A549 (cell line): ENCODE measurements at regions not wholly inside any gene's neighbourhood (a gene's known extent, or its start where the extent isn't known, plus 50 kb on each side); places are given as distances from the start of the nearest gene placed in this dataset.

Experiments
- ATAC-seq, 2 experiments: fragments of 200-7000 bp in 1 of 2; fragments of >200 bp in 1 of 2; cut with Nextera tagmentation in 1 of 2; cut with Tn5 transposase in 1 of 2; 3 replicates each; pipeline versions ENCODE4 v1.8.0 to v1.9.1; 2018 to 2020; ENCODE audit warnings: mild to moderate bottlenecking in 1 of 2, moderate library complexity in 1 of 2
- CTCF ChIA-PET: fragments of 300-600 bp; sonication (Branson Sonifier 250); formaldehyde crosslinking; extraction: SDS; loops from one replicate; lab custom pipeline; 2021; ENCODE audit warnings: antibody characterized with exemption, inconsistent platforms; lab: Yijun Ruan, JAX
- POLR2A ChIA-PET: fragments of 350-600 bp; formaldehyde crosslinking; extraction: SDS; loops from one replicate; lab custom pipeline; 2021; ENCODE audit warnings: antibody characterized with exemption, inconsistent platforms; lab: Yijun Ruan, JAX
- DNase-seq, 2 experiments: peaks; one replicate each; pipeline versions ENCODE4 v3.0.0 to v3.0.0-alpha.2; 2011 to 2016; ENCODE audit warnings: low read depth in 1 of 2, low spot score in 1 of 2
- FAIRE-seq: peaks from 2 replicates; lab custom pipeline; 2011; peaks lifted over from hg19 to GRCh38; lab: Jason Lieb, UNC
- H3K27ac ChIP-seq, 2 experiments: fragments of >200 bp; sonication (Bioruptor Twin); formaldehyde crosslinking; 3 replicates each; pipeline ENCODE4 v1.5.1; 2016 to 2017
- H3K4me1 ChIP-seq: fragments of >200 bp; sonication (Bioruptor Twin); formaldehyde crosslinking; 3 replicates; pipeline ENCODE4 v1.6.1; 2016
- H3K4me2 ChIP-seq: fragments of >200 bp; sonication (Bioruptor Twin); formaldehyde crosslinking; 3 replicates; pipeline ENCODE4 v1.6.1; 2016
- H3K4me3 ChIP-seq: fragments of >200 bp; sonication (Bioruptor Twin); formaldehyde crosslinking; 3 replicates; pipeline ENCODE4 v1.5.1; 2016
- H3K9me3 ChIP-seq: fragments of >200 bp; sonication (Bioruptor Twin); formaldehyde crosslinking; 3 replicates; pipeline ENCODE4 v1.6.1; 2016
- BHLHE40 ChIP-seq: IDR thresholded peaks from 2 replicates; pipeline ENCODE4 v1.6.1; 2012; ENCODE audit warnings: low read depth, low read length, inconsistent platforms
- CBX8 ChIP-seq: fragments of 200-600 bp; sonication (generic); IDR thresholded peaks from 2 replicates; pipeline ENCODE4 v1.6.1; 2016
- CEBPB ChIP-seq, 2 experiments: fragments of >200 bp in 1 of 2; sonication (Bioruptor Twin) in 1 of 2; formaldehyde crosslinking in 1 of 2; IDR thresholded peaks; 2 replicates each; pipeline ENCODE4 v1.6.1; 2012 to 2016
- E2F6 ChIP-seq: IDR thresholded peaks from 2 replicates; pipeline ENCODE4 v1.6.1; 2012; ENCODE audit warnings: low read depth, borderline replicate concordance
- EP300 ChIP-seq, 2 experiments: fragments of >200 bp; sonication (Bioruptor Twin); formaldehyde crosslinking; IDR thresholded peaks; 2 replicates in 1 of 2; 3 replicates in 1 of 2; pipeline ENCODE4 v1.6.1; 2016 to 2017
- FOSB ChIP-seq: fragments of 250-450 bp; sonication (Bioruptor Pico); IDR thresholded peaks from 2 replicates; pipeline ENCODE4 v1.5.0; 2020; ENCODE audit warnings: mild to moderate bottlenecking, moderate library complexity
- FOXS1 ChIP-seq: fragments of 250-450 bp; sonication (Bioruptor Pico); IDR thresholded peaks from 2 replicates; pipeline ENCODE4 v1.5.0; 2020; ENCODE audit warnings: mild to moderate bottlenecking, moderate library complexity
- GATA3 ChIP-seq: IDR thresholded peaks from 2 replicates; pipeline ENCODE4 v1.6.1; 2012; ENCODE audit warnings: borderline replicate concordance
- HOXA7 ChIP-seq: fragments of 250-450 bp; sonication (Bioruptor Pico); IDR thresholded peaks from 2 replicates; pipeline ENCODE4 v1.5.0; 2020; ENCODE audit warnings: mild to moderate bottlenecking, moderate library complexity
- HOXB13 ChIP-seq: fragments of 250-450 bp; sonication (Bioruptor Pico); IDR thresholded peaks from 2 replicates; pipeline ENCODE4 v1.5.0; 2020; ENCODE audit warnings: low read depth, mild to moderate bottlenecking, moderate library complexity
- HOXB5 ChIP-seq: fragments of 250-450 bp; sonication (Bioruptor Pico); IDR thresholded peaks from 2 replicates; pipeline ENCODE4 v1.5.0; 2020; ENCODE audit warnings: mild to moderate bottlenecking, moderate library complexity
- JUN ChIP-seq, 2 experiments: fragments of >200 bp; sonication (Bioruptor Twin); formaldehyde crosslinking; IDR thresholded peaks; 2 replicates in 1 of 2; 3 replicates in 1 of 2; pipeline ENCODE4 v1.6.1; 2016 to 2017
- KDM1A ChIP-seq: fragments of 200-600 bp; sonication (generic); IDR thresholded peaks from 2 replicates; pipeline ENCODE4 v1.6.1; 2016; ENCODE audit warnings: low read depth, mild to moderate bottlenecking
- MAFK ChIP-seq: fragments of 450-650 bp; IDR thresholded peaks from 2 replicates; pipeline ENCODE4 v1.6.1; 2014; ENCODE audit not compliant: partially characterized antibody
- MYC ChIP-seq: IDR thresholded peaks from 2 replicates; pipeline ENCODE4 v1.6.1; 2012; ENCODE audit warnings: mild to moderate bottlenecking, inconsistent platforms, low read length, improper control_type of control experiment, borderline replicate concordance
- NFE2L2 ChIP-seq: fragments of 150-350 bp; conservative IDR thresholded peaks from 2 replicates; pipeline ENCODE4 v1.6.1; 2014; ENCODE audit warnings: low read length
- NR3C1 ChIP-seq: fragments of >200 bp; sonication (Bioruptor Twin); formaldehyde crosslinking; IDR thresholded peaks from 3 replicates; pipeline ENCODE4 v1.6.1; 2017
- PHF8 ChIP-seq: fragments of 200-600 bp; sonication (generic); IDR thresholded peaks from 2 replicates; pipeline ENCODE4 v1.6.1; 2016; ENCODE audit warnings: low read depth, mild to moderate bottlenecking, antibody characterized with exemption, moderate library complexity, borderline replicate concordance
- RAD21 ChIP-seq, 2 experiments: fragments of >200 bp in 1 of 2; sonication (Bioruptor Twin) in 1 of 2; formaldehyde crosslinking in 1 of 2; IDR thresholded peaks in 1 of 2; conservative IDR thresholded peaks in 1 of 2; 2 replicates in 1 of 2; 3 replicates in 1 of 2; pipeline ENCODE4 v1.6.1; 2012 to 2018; ENCODE audit warnings: inconsistent platforms in 1 of 2
- RARB ChIP-seq: fragments of 250-450 bp; sonication (Bioruptor Pico); IDR thresholded peaks from 2 replicates; pipeline ENCODE4 v1.8.0; 2021; ENCODE audit warnings: mild to moderate bottlenecking, moderate library complexity
- RCOR1 ChIP-seq: fragments of 150-350 bp; IDR thresholded peaks from 2 replicates; pipeline ENCODE4 v1.6.1; 2014; ENCODE audit warnings: antibody characterized with exemption, low read length, low read depth
- SREBF2 ChIP-seq: fragments of 450-650 bp; IDR thresholded peaks from 2 replicates; pipeline ENCODE4 v1.6.1; 2014; ENCODE audit warnings: mild to moderate bottlenecking, moderate library complexity
- TP53 ChIP-seq: fragments of 250-450 bp; sonication (Bioruptor Pico); IDR thresholded peaks from 2 replicates; pipeline ENCODE4 v1.5.0; 2021; ENCODE audit warnings: mild to moderate bottlenecking, moderate library complexity
- ZC3H11A ChIP-seq: fragments of 450-650 bp; IDR thresholded peaks from 2 replicates; pipeline ENCODE4 v1.6.1; 2014; ENCODE audit warnings: antibody characterized with exemption, mild to moderate bottlenecking
- ZNF302 ChIP-seq: fragments of 250-450 bp; sonication (Bioruptor Pico); IDR thresholded peaks from 2 replicates; pipeline ENCODE4 v1.9.0; 2021; ENCODE audit warnings: inconsistent platforms, mild to moderate bottlenecking, moderate library complexity
- WGBS: methylation state at CpG from one replicate; pipeline ENCODE4 v1.1.6; 2017; ENCODE audit errors: missing lambda C conversion rate; 5-methylcytosine and 5-hydroxymethylcytosine counted together
- TF ChIP-seq, protein P1 (sequence below): fragments of >200 bp; sonication (Bioruptor Twin); formaldehyde crosslinking; IDR thresholded peaks from 2 replicates; pipeline ENCODE4 v1.6.1; 2016
- TF ChIP-seq, protein P2 (sequence below): fragments of 150-350 bp; IDR thresholded peaks from 2 replicates; pipeline ENCODE4 v1.6.1; 2014; ENCODE audit warnings: low read depth, mild to moderate bottlenecking, low read length

GRCh38 chr11:121958971-121959325, 157.1 kb downstream of the BLID start:
- no peak overlapping the region for H3K27ac ChIP-seq
- no peaks in the 10 kb centered on the region for H3K9me3 ChIP-seq
- WGBS = 34% methylated on average over 5 of the region's 5 CpGs
- DNase-seq = no peak
- POLR2A ChIA-PET = no interaction called here
- TF ChIP-seq BHLHE40 = no peak
- TF ChIP-seq, all 56 proteins: peak for 0
- FAIRE-seq (no peak), ATAC-seq (no peak)
- CTCF ChIA-PET = no interaction called here
- Histone ChIP-seq H3K4me2 (no peak overlapping the region), H3K4me1 (no peaks in the 10 kb centered on the region), H3K4me3 (no peak overlapping the region)

GRCh38 chr11:121958323-121958970, 157.6 kb downstream of the BLID start:
- no peak for DNase-seq
- ChIA-PET CTCF (no interaction called here), POLR2A (no interaction called here)
- Histone ChIP-seq H3K9me3 (no peaks in the 10 kb centered on the region), H3K4me1 (no peaks in the 10 kb centered on the region), H3K4me3 (no peak overlapping the region), H3K4me2 (no peak overlapping the region), H3K27ac (no peak overlapping the region)
- FAIRE-seq = no peak
- 32% methylated on average over 3 of the region's 3 CpGs for WGBS
- TF ChIP-seq, protein P1, sequence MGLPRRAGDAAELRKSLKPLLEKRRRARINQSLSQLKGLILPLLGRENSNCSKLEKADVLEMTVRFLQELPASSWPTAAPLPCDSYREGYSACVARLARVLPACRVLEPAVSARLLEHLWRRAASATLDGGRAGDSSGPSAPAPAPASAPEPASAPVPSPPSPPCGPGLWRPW = no peak
- TF ChIP-seq GATA3 (no peak), PHF8 (no peak), EP300 (IDR thresholded peaks at IDR 0.05) (no peak), RCOR1 (no peak), FOXS1 (CRISPR knock-in tag) (no peak), CEBPB (IDR thresholded peaks at IDR 0.05) (no peak), KDM1A (no peak), FOSB (CRISPR knock-in tag) (no peak), HOXB13 (CRISPR knock-in tag) (no peak), RAD21 (conservative IDR thresholded peaks at IDR 0.05 in 1 of 2, IDR thresholded peaks at IDR 0.05 in 1 of 2) (no peak), HOXA7 (CRISPR knock-in tag) (no peak), MAFK (no peak), ZC3H11A (no peak), ZNF302 (CRISPR knock-in tag) (no peak), NR3C1 (no peak), NFE2L2 (no peak), MYC (no peak), E2F6 (no peak), BHLHE40 (no peak)
- ATAC-seq = no peak

GRCh38 chr11:121953122-121953521, 162.9 kb downstream of the BLID start:
- FAIRE-seq (no peak), DNase-seq (no peak), ATAC-seq (no peak)
- ChIA-PET CTCF (no interaction called here), POLR2A (no interaction called here)
- no peak overlapping the region for H3K4me3 ChIP-seq
- no peak overlapping the region for H3K27ac ChIP-seq
- WGBS = 11% methylated on average over 2 of the region's 2 CpGs
- H3K4me1 ChIP-seq = no peaks in the 10 kb centered on the region
- no peak overlapping the region for H3K4me2 ChIP-seq
- TF ChIP-seq TP53 (CRISPR knock-in tag) (no peak), HOXB5 (no peak), MAFK (no peak), CBX8 (no peak), MYC (no peak), BHLHE40 (no peak), RARB (CRISPR knock-in tag) (no peak), JUN (IDR thresholded peaks at IDR 0.05) (no peak), SREBF2 (no peak)
- TF ChIP-seq, protein P2, sequence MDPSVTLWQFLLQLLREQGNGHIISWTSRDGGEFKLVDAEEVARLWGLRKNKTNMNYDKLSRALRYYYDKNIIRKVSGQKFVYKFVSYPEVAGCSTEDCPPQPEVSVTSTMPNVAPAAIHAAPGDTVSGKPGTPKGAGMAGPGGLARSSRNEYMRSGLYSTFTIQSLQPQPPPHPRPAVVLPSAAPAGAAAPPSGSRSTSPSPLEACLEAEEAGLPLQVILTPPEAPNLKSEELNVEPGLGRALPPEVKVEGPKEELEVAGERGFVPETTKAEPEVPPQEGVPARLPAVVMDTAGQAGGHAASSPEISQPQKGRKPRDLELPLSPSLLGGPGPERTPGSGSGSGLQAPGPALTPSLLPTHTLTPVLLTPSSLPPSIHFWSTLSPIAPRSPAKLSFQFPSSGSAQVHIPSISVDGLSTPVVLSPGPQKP = no peak
- H3K9me3 ChIP-seq = no peaks in the 10 kb centered on the region
